ENCODE measurements at regions not wholly inside any gene's neighbourhood (a gene's known extent, or its start where the extent isn't known, plus 50 kb on each side); places are given as distances from the start of the nearest gene placed in this dataset.

DNA sequence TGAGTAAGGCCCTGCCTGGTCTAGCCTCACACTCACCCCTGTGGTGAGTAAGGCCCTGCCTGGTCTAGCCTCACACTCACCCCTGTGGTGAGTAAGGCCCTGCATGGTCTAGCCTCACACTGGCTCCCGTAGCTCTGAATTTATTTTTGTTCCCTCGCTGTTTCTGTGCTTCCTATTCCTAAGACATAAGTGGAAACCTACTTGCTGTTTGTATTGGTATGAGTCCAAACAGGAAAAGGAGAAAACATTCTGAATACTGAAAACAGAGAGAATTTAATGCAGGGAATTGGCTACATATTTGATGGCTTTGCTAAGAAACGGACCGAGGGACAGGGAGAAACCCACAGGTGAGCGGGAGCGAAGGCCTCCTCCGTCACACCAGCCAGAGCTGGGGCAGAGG is 267.8 kb downstream of the FOXL1 start:
- TF ChIP-seq CTCF (IDR thresholded peaks at IDR 0.05; ENCODE audit: insufficient read depth, low read depth, low read length) (no peak), EZH2 (IDR thresholded peaks at IDR 0.05; ENCODE audit: insufficient read depth, low read length) (no peak)
- Histone ChIP-seq H3K4me1 (ENCODE audit: insufficient read depth, low read length) (no peaks in the 10 kb centered on the region), H3K79me2 (ENCODE audit: insufficient read depth, low read length) (no peaks in the 10 kb centered on the region), H3K9me3 (ENCODE audit: insufficient read depth, low read depth, low read length) (no peaks in the 10 kb centered on the region), H2AFZ (ENCODE audit: low read depth, low read length) (no peak overlapping the region), H3K27me3 (ENCODE audit: insufficient read depth, low read length) (no peaks in the 10 kb centered on the region), H3K36me3 (ENCODE audit: insufficient read depth, low read length) (no peaks in the 10 kb centered on the region), H3K4me3 (ENCODE audit: insufficient read depth, low read depth, low read length) (no peak overlapping the region), H3K4me2 (ENCODE audit: low read length) (no peak overlapping the region), H4K20me1 (ENCODE audit: insufficient read depth, low read length) (no peaks in the 10 kb centered on the region), H3K27ac (ENCODE audit: low read depth, low read length) (no peak overlapping the region), H3K9ac (ENCODE audit: low read length) (no peak overlapping the region)
- Mint-ChIP-seq H3K4me1 (ENCODE audit: low read depth, unreplicated experiment) (no peaks in the 10 kb centered on the region), H3K4me3 (ENCODE audit: unreplicated experiment) (no peak overlapping the region), H3K27ac (ENCODE audit: unreplicated experiment) (no peak overlapping the region), H3K27me3 (ENCODE audit: low read depth, unreplicated experiment) (peaks cover 41% of the 10 kb centered on the region), H3K9me3 (ENCODE audit: unreplicated experiment) (peaks cover 2% of the 10 kb centered on the region), H3K36me3 (ENCODE audit: low read depth, unreplicated experiment) (no peaks in the 10 kb centered on the region)
- no peak for DNase-seq (ENCODE audit: low read depth)
- FAIRE-seq: no peak

- peaks cover 2% of the 10 kb centered on the region for H3K9me3 Mint-ChIP-seq (ENCODE audit: unreplicated experiment)
- H3K4me1 ChIP-seq (ENCODE audit: insufficient read depth, low read length): no peaks in the 10 kb centered on the region
- H4K20me1 ChIP-seq (ENCODE audit: insufficient read depth, low read length): no peaks in the 10 kb centered on the region
- peaks cover 37% of the 10 kb centered on the region for H3K27me3 Mint-ChIP-seq (ENCODE audit: low read depth, unreplicated experiment)
- no peak overlapping the region for H3K9ac ChIP-seq (ENCODE audit: low read length)
- no peaks in the 10 kb centered on the region for H3K36me3 Mint-ChIP-seq (ENCODE audit: low read depth, unreplicated experiment)
- DNase-seq (ENCODE audit: low read depth) (no peak), FAIRE-seq (no peak)
- no peak overlapping the region for H3K27ac ChIP-seq (ENCODE audit: low read depth, low read length)
- H3K4me1 Mint-ChIP-seq (ENCODE audit: low read depth, unreplicated experiment): no peaks in the 10 kb centered on the region
- no peak overlapping the region for H2AFZ ChIP-seq (ENCODE audit: low read depth, low read length)
- H3K4me3 Mint-ChIP-seq (ENCODE audit: unreplicated experiment): no peak overlapping the region
- no peak for TF ChIP-seq CTCF (IDR thresholded peaks at IDR 0.05; ENCODE audit: insufficient read depth, low read depth, low read length)
- TF ChIP-seq EZH2 (IDR thresholded peaks at IDR 0.05; ENCODE audit: insufficient read depth, low read length): no peak
- no peak overlapping the region for H3K4me2 ChIP-seq (ENCODE audit: low read length)
- H3K27ac Mint-ChIP-seq (ENCODE audit: unreplicated experiment): no peak overlapping the region
- no peaks in the 10 kb centered on the region for H3K79me2 ChIP-seq (ENCODE audit: insufficient read depth, low read length)
- no peaks in the 10 kb centered on the region for H3K27me3 ChIP-seq (ENCODE audit: insufficient read depth, low read length)
- no peaks in the 10 kb centered on the region for H3K36me3 ChIP-seq (ENCODE audit: insufficient read depth, low read length)
- peaks cover 7% of the 10 kb centered on the region for H3K9me3 ChIP-seq (ENCODE audit: insufficient read depth, low read depth, low read length)
- no peak overlapping the region for H3K4me3 ChIP-seq (ENCODE audit: insufficient read depth, low read depth, low read length)
Observed at GRCh38 chr16:86848821-86849220, 270.5 kb downstream of the FOXL1 start.

- Histone ChIP-seq H3K4me2 (ENCODE audit: low read length) (no peak overlapping the region), H3K27ac (ENCODE audit: low read depth, low read length) (no peak overlapping the region), H4K20me1 (ENCODE audit: insufficient read depth, low read length) (no peaks in the 10 kb centered on the region), H3K4me3 (ENCODE audit: insufficient read depth, low read depth, low read length) (no peak overlapping the region), H3K79me2 (ENCODE audit: insufficient read depth, low read length) (no peaks in the 10 kb centered on the region), H3K9me3 (ENCODE audit: insufficient read depth, low read depth, low read length) (peaks cover 7% of the 10 kb centered on the region), H3K36me3 (ENCODE audit: insufficient read depth, low read length) (no peaks in the 10 kb centered on the region), H2AFZ (ENCODE audit: low read depth, low read length) (no peak overlapping the region), H3K4me1 (ENCODE audit: insufficient read depth, low read length) (no peaks in the 10 kb centered on the region), H3K9ac (ENCODE audit: low read length) (no peak overlapping the region), H3K27me3 (ENCODE audit: insufficient read depth, low read length) (no peaks in the 10 kb centered on the region)
- DNase-seq (ENCODE audit: low read depth) (no peak), FAIRE-seq (no peak)
- TF ChIP-seq EZH2 (IDR thresholded peaks at IDR 0.05; ENCODE audit: insufficient read depth, low read length): no peak
- TF ChIP-seq CTCF (IDR thresholded peaks at IDR 0.05; ENCODE audit: insufficient read depth, low read depth, low read length): no peak
- Mint-ChIP-seq H3K27me3 (ENCODE audit: low read depth, unreplicated experiment) (peaks cover 37% of the 10 kb centered on the region), H3K27ac (ENCODE audit: unreplicated experiment) (no peak overlapping the region), H3K36me3 (ENCODE audit: low read depth, unreplicated experiment) (no peaks in the 10 kb centered on the region), H3K4me1 (ENCODE audit: low read depth, unreplicated experiment) (peaks cover 2% of the 10 kb centered on the region), H3K9me3 (ENCODE audit: unreplicated experiment) (peaks cover 2% of the 10 kb centered on the region), H3K4me3 (ENCODE audit: unreplicated experiment) (no peak overlapping the region)
Observed at GRCh38 chr16:86850670-86851069, 272.3 kb downstream of the FOXL1 start.

All from astrocyte (in vitro differentiated cells and primary cell).